ENCODE measurements at regions not wholly inside any gene's neighbourhood (a gene's known extent, or its start where the extent isn't known, plus 50 kb on each side); places are given as distances from the start of the nearest gene placed in this dataset.

DNA sequence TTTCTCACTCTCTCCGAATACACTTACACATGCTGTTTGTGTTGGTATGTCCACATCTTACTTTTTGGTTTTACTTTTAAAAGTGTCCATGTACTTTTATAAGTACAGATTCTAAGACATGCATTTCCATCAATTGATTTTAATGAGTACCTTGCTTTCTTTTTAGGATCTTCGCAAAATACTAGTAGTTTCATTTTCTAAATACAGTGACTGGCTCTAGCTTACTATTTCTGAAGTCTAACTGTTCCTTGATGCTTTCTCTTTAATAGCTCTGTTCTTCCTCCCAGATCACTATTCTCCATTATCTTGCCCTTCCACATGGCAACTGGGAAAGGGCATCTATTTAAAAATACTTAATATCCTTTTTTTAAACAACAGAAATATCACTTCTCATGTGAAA, 164.1 kb downstream of the KITLG start:
- no peak for DNase-seq
- no peaks in the 10 kb centered on the region for H3K36me3 Mint-ChIP-seq (ENCODE audit: low read depth)
- CTCF ChIA-PET = interaction anchor here (0.7 kb wide), 1 partner anchor 27 kb away, joined by 3 read pairs; no protein-coding TSS in a partner anchor

GRCh38 chr12:88416786-88417185, 163.5 kb downstream of the KITLG start:
- no peaks in the 10 kb centered on the region for H3K4me1 Mint-ChIP-seq
- no peak for DNase-seq
- H3K36me3 Mint-ChIP-seq (ENCODE audit: low read depth) = no peaks in the 10 kb centered on the region
- H3K27me3 Mint-ChIP-seq = no peaks in the 10 kb centered on the region
- H3K9me3 Mint-ChIP-seq = no peaks in the 10 kb centered on the region
- H3K4me3 Mint-ChIP-seq = no peak overlapping the region
- CTCF ChIA-PET = interaction anchor here (0.7 kb wide), 1 partner anchor 28 kb away, joined by 3 read pairs; no protein-coding TSS in a partner anchor
- POLR2A ChIA-PET = no interaction called here
- no peak overlapping the region for H3K27ac Mint-ChIP-seq

More for the DNA sequence above, 164.1 kb downstream of the KITLG start:
- no peaks in the 10 kb centered on the region for H3K27me3 Mint-ChIP-seq
- no peak overlapping the region for H3K4me3 Mint-ChIP-seq
- no peaks in the 10 kb centered on the region for H3K4me1 Mint-ChIP-seq
- H3K9me3 Mint-ChIP-seq = no peaks in the 10 kb centered on the region
- POLR2A ChIA-PET = no interaction called here
- no peak overlapping the region for H3K27ac Mint-ChIP-seq

GRCh38 chr12:88417531-88417930, 162.7 kb downstream of the KITLG start:
- H3K4me1 Mint-ChIP-seq = no peaks in the 10 kb centered on the region
- CTCF ChIA-PET = no interaction called here
- no peak for DNase-seq
- POLR2A ChIA-PET = no interaction called here
- H3K36me3 Mint-ChIP-seq (ENCODE audit: low read depth) = no peaks in the 10 kb centered on the region
- no peaks in the 10 kb centered on the region for H3K27me3 Mint-ChIP-seq
- H3K4me3 Mint-ChIP-seq = no peak overlapping the region
- H3K27ac Mint-ChIP-seq = no peak overlapping the region
- no peaks in the 10 kb centered on the region for H3K9me3 Mint-ChIP-seq

- H3K27me3 Mint-ChIP-seq = no peaks in the 10 kb centered on the region
- no peak overlapping the region for H3K4me3 Mint-ChIP-seq
- no peaks in the 10 kb centered on the region for H3K36me3 Mint-ChIP-seq (ENCODE audit: low read depth)
- DNase-seq = no peak
- H3K9me3 Mint-ChIP-seq = no peaks in the 10 kb centered on the region
- H3K4me1 Mint-ChIP-seq = no peaks in the 10 kb centered on the region
- no peak overlapping the region for H3K27ac Mint-ChIP-seq
- ChIA-PET POLR2A (no interaction called here), CTCF (no interaction called here)
Observed at GRCh38 chr12:88418856-88419497, 161.3 kb downstream of the KITLG start.

- no peaks in the 10 kb centered on the region for H3K9me3 Mint-ChIP-seq
- H3K36me3 Mint-ChIP-seq (ENCODE audit: low read depth) = no peaks in the 10 kb centered on the region
- no peak overlapping the region for H3K27ac Mint-ChIP-seq
- H3K4me1 Mint-ChIP-seq = no peaks in the 10 kb centered on the region
- CTCF ChIA-PET = no interaction called here
- POLR2A ChIA-PET = no interaction called here
- DNase-seq = no peak
- H3K27me3 Mint-ChIP-seq = no peaks in the 10 kb centered on the region
- H3K4me3 Mint-ChIP-seq = no peak overlapping the region
Observed at GRCh38 chr12:88419794-88420193, 160.5 kb downstream of the KITLG start.

- POLR2A ChIA-PET = no interaction called here
- Mint-ChIP-seq H3K4me3 (no peak overlapping the region), H3K9me3 (no peaks in the 10 kb centered on the region), H3K27ac (no peak overlapping the region), H3K36me3 (ENCODE audit: low read depth) (no peaks in the 10 kb centered on the region), H3K27me3 (no peaks in the 10 kb centered on the region), H3K4me1 (no peaks in the 10 kb centered on the region)
- CTCF ChIA-PET = no interaction called here
- DNase-seq = no peak
Observed at GRCh38 chr12:88420457-88420856, 159.8 kb downstream of the KITLG start.

- H3K9me3 Mint-ChIP-seq = no peaks in the 10 kb centered on the region
- CTCF ChIA-PET = no interaction called here
- H3K4me3 Mint-ChIP-seq = no peak overlapping the region
- POLR2A ChIA-PET = no interaction called here
- no peak overlapping the region for H3K27ac Mint-ChIP-seq
- no peak for DNase-seq
- H3K36me3 Mint-ChIP-seq (ENCODE audit: low read depth) = no peaks in the 10 kb centered on the region
- no peaks in the 10 kb centered on the region for H3K4me1 Mint-ChIP-seq
- H3K27me3 Mint-ChIP-seq = no peaks in the 10 kb centered on the region
Observed at GRCh38 chr12:88424791-88425730, 155.2 kb downstream of the KITLG start.

GRCh38 chr12:88428350-88428749, 151.9 kb downstream of the KITLG start:
- H3K36me3 Mint-ChIP-seq (ENCODE audit: low read depth) = no peaks in the 10 kb centered on the region
- H3K4me3 Mint-ChIP-seq = no peak overlapping the region
- ChIA-PET POLR2A (no interaction called here), CTCF (no interaction called here)
- no peaks in the 10 kb centered on the region for H3K4me1 Mint-ChIP-seq
- H3K27ac Mint-ChIP-seq = no peak overlapping the region
- no peak for DNase-seq
- H3K27me3 Mint-ChIP-seq = no peaks in the 10 kb centered on the region
- no peaks in the 10 kb centered on the region for H3K9me3 Mint-ChIP-seq

DNA sequence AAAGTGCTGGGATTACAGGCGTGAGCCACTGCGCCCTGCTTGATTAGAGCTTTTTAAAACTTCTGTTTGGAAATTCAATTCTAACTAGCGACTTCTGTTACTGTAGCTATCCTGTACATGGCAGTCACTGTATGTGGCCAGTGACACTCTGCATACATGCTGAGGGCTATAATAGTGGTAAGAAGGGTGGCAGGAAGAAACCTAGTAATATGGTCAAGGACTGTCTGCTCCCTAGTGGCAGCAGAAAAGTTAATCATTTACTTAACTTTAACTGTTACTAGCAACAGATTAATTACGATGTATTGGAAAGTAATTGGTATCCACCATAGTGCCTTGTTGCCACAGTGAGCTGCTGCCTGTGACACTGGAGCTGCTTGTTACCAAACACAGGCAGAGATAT, 149.0 kb downstream of the KITLG start:
- H3K4me3 Mint-ChIP-seq = no peak overlapping the region
- H3K9me3 Mint-ChIP-seq = no peaks in the 10 kb centered on the region
- CTCF ChIA-PET = interaction anchor here (0.7 kb wide), 1 partner anchor 1176 kb away, joined by 6 read pairs; no protein-coding TSS in a partner anchor
- H3K36me3 Mint-ChIP-seq (ENCODE audit: low read depth) = no peaks in the 10 kb centered on the region
- H3K4me1 Mint-ChIP-seq = no peaks in the 10 kb centered on the region
- no peak overlapping the region for H3K27ac Mint-ChIP-seq
- DNase-seq = no peak
- H3K27me3 Mint-ChIP-seq = no peaks in the 10 kb centered on the region
- POLR2A ChIA-PET = no interaction called here

- Mint-ChIP-seq H3K4me1 (no peaks in the 10 kb centered on the region), H3K4me3 (no peak overlapping the region), H3K36me3 (ENCODE audit: low read depth) (no peaks in the 10 kb centered on the region), H3K27me3 (no peaks in the 10 kb centered on the region), H3K27ac (no peak overlapping the region), H3K9me3 (peaks cover 2% of the 10 kb centered on the region)
- POLR2A ChIA-PET = no interaction called here
- DNase-seq = no peak
- CTCF ChIA-PET = no interaction called here
Observed at GRCh38 chr12:88432531-88433490, 147.5 kb downstream of the KITLG start.

- Mint-ChIP-seq H3K27ac (no peak overlapping the region), H3K4me3 (no peak overlapping the region), H3K4me1 (no peaks in the 10 kb centered on the region), H3K27me3 (no peaks in the 10 kb centered on the region), H3K36me3 (ENCODE audit: low read depth) (no peaks in the 10 kb centered on the region), H3K9me3 (peaks cover 2% of the 10 kb centered on the region)
- POLR2A ChIA-PET = no interaction called here
- CTCF ChIA-PET = no interaction called here
- no peak for DNase-seq
Observed at GRCh38 chr12:88433997-88434703, 146.1 kb downstream of the KITLG start.

DNA sequence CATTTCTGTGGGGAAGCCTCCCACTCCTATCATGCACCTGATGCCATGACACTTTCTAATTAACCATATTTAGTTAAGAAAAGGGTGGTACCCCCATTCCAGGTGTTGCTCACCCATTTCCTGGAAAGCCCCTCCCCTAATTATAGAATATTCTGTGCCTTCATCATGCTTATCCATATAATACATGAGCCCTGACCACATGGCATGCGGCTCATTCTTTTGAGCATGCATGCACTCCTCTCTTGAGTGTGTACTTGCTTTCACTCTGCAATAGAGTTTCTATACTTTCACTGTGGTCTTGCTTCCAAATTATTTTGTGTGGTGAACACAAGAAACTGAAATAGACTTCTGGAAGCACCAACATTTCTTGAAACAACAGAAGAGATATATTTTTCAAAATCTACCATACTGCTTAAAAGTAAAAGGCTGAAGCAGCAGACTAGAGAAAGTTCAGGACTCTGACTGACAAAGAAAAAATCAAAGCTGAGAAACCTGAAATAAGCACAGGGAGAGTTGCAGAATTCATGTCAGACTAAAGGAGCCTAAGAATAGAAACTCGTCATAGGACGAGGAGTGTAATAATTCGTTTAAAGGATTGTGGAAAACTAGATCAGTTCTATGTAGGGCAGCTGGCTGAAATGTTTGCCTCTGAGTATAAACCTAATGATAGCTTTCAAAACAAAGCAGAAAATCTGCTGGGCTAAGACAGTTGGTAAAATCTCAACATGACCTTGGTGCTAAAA, 144.8 kb downstream of the KITLG start:
- Mint-ChIP-seq H3K4me3 (no peak overlapping the region), H3K4me1 (no peaks in the 10 kb centered on the region), H3K9me3 (peaks cover 2% of the 10 kb centered on the region), H3K27me3 (no peaks in the 10 kb centered on the region), H3K27ac (no peak overlapping the region), H3K36me3 (ENCODE audit: low read depth) (no peaks in the 10 kb centered on the region)
- POLR2A ChIA-PET = no interaction called here
- CTCF ChIA-PET = no interaction called here
- DNase-seq = no peak

Data from activated CD4-positive, alpha-beta T cell treated with anti-CD3 and anti-CD28 coated beads, Interleukin-2, amount 10 ng/mL, durations not matched to agents 7 days and 5 days (primary cell).